ENCODE measurements at regions not wholly inside any gene's neighbourhood (a gene's known extent, or its start where the extent isn't known, plus 50 kb on each side); places are given as distances from the start of the nearest gene placed in this dataset.

DNA sequence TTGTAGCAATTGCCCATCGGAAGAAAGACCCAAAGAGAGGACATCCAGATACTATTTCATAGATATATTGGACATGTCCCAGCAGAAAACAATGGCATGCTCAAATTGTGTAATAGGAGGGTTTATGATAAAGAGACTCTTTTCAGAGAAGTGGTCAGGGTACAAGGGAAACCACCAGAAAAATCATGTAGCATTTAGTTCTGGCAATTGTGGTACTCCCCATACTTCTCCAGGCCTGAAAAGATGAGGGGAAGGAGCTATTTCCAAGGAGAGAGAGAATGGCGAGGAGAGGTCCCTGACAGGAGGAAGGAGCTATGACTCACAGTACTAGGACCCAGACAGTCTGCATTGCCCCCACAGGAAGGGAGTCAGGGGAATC lies 68.4 kb upstream of the ADO start:
- Histone ChIP-seq H3K27me3 (no peaks in the 10 kb centered on the region), H3K36me3 (no peaks in the 10 kb centered on the region), H3K4me3 (no peak overlapping the region), H3K27ac (no peak overlapping the region), H3K4me1 (no peaks in the 10 kb centered on the region), H3K9me3 (no peaks in the 10 kb centered on the region)
- DNase-seq = no peak
- intact Hi-C loops (cut with DNase I) = no loop called here
- TF ChIP-seq CTCF (IDR thresholded peaks at IDR 0.05) = no peak
- ATAC-seq = no peak

- no peaks in the 10 kb centered on the region for H3K27me3 ChIP-seq
- no peaks in the 10 kb centered on the region for H3K4me1 ChIP-seq
- no peaks in the 10 kb centered on the region for H3K36me3 ChIP-seq
- H3K27ac ChIP-seq = no peak overlapping the region
- intact Hi-C loops (cut with DNase I) = no loop called here
- ATAC-seq = no peak
- no peak overlapping the region for H3K4me3 ChIP-seq
- no peaks in the 10 kb centered on the region for H3K9me3 ChIP-seq
- no peak for DNase-seq
- TF ChIP-seq CTCF (IDR thresholded peaks at IDR 0.05) = no peak
Measured at GRCh38 chr10:62738916-62739315, 65.6 kb upstream of the ADO start.

GRCh38 chr10:62740885-62741745 lies 63.4 kb upstream of the ADO start:
- Histone ChIP-seq H3K4me3 (no peak overlapping the region), H3K9me3 (no peaks in the 10 kb centered on the region), H3K27ac (no peak overlapping the region), H3K4me1 (no peaks in the 10 kb centered on the region), H3K36me3 (no peaks in the 10 kb centered on the region), H3K27me3 (no peaks in the 10 kb centered on the region)
- no peak for TF ChIP-seq CTCF (IDR thresholded peaks at IDR 0.05)
- DNase-seq (no peak), ATAC-seq (no peak)
- intact Hi-C loops (cut with DNase I) = no loop called here

DNA sequence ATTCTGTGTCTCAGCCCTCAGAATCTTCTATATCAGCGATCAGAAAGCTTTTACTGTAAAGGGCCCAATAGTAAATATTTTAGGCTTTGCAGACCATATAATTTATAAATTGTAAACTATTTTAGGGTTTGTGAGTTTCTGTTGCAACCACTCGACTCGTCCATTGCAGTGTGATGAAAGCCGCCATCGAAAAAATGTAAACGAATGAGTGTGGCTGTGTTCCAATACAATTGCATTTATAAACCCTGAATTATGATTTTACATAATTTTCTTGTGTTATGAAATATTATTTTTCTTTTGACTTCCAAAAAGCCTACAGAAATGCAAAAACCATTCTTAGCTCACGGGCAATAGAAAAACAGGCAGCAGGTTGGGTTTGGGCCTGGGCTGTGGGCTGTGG lies 62.5 kb upstream of the ADO start:
- Histone ChIP-seq H3K9me3 (no peaks in the 10 kb centered on the region), H3K4me1 (no peaks in the 10 kb centered on the region), H3K27ac (no peak overlapping the region), H3K27me3 (no peaks in the 10 kb centered on the region), H3K36me3 (no peaks in the 10 kb centered on the region), H3K4me3 (no peak overlapping the region)
- intact Hi-C loops (cut with DNase I) = no loop called here
- ATAC-seq (no peak), DNase-seq (no peak)
- no peak for TF ChIP-seq CTCF (IDR thresholded peaks at IDR 0.05)

- ATAC-seq = peak; percentile 55
- Histone ChIP-seq H3K9me3 (no peaks in the 10 kb centered on the region), H3K36me3 (no peaks in the 10 kb centered on the region), H3K4me3 (no peak overlapping the region), H3K27ac (no peak overlapping the region), H3K27me3 (no peaks in the 10 kb centered on the region), H3K4me1 (no peaks in the 10 kb centered on the region)
- no peak for TF ChIP-seq CTCF (IDR thresholded peaks at IDR 0.05)
- DNase-seq = no peak
- intact Hi-C loops (cut with DNase I) = no loop called here
Measured at GRCh38 chr10:62742536-62743061, 61.9 kb upstream of the ADO start.
